GM12891 (cell line): ENCODE measurements at regions not wholly inside any gene's neighbourhood (a gene's known extent, or its start where the extent isn't known, plus 50 kb on each side); places are given as distances from the start of the nearest gene placed in this dataset.

Experiments
- POLR2A ChIP-seq: IDR thresholded peaks from 2 replicates; pipeline ENCODE4 v1.6.1; 2011; ENCODE audit warnings: low read depth, low read length, control low read depth
- POLR2AphosphoS5 ChIP-seq: IDR thresholded peaks from 2 replicates; pipeline ENCODE4 v1.6.1; 2011; ENCODE audit warnings: low read depth, low read length, control low read depth
- TAF1 ChIP-seq: IDR thresholded peaks from 2 replicates; pipeline ENCODE4 v1.6.1; 2011; ENCODE audit warnings: low read depth, low read length, control low read depth

DNA sequence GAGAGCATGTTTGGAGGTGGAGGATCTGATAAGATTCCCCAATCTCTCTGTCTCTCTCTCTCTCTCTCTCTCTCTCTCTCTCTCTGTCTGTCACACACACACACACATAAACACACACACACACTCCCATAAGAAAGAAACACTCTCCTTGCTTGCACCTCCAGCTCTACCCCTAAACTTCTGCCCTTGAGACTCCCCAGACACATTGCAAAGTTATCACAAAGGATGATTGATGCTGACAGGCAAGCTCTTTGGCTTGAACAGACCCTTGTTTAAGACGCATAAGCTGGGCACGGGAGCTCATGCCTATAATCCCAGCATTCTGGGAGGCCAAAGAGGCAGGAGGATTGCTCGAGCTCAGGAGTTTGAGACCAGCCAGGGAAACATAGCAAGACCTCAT, 78.2 kb downstream of the NAV1 start:
- TF ChIP-seq POLR2AphosphoS5 (no peak), POLR2A (no peak), TAF1 (no peak)
